ENCODE measurements at regions not wholly inside any gene's neighbourhood (a gene's known extent, or its start where the extent isn't known, plus 50 kb on each side); places are given as distances from the start of the nearest gene placed in this dataset.

GRCh38 chr4:71202705-71203104 lies 136.1 kb upstream of the SLC4A4 start:
- Histone ChIP-seq H3K9me3 (ENCODE audit: control insufficient read depth in 2 of 2, insufficient read depth in 1 of 2, low read depth in 1 of 2, low read length in 1 of 2) (no peaks in the 10 kb centered on the region), H3K36me3 (ENCODE audit: control insufficient read depth in 3 of 3, insufficient read depth in 2 of 3, low read depth in 1 of 3, low read length in 3 of 3) (no peaks in the 10 kb centered on the region), H3K4me3 (ENCODE audit: low read depth in 1 of 3, low read length in 3 of 3) (no peak overlapping the region), H3K4me1 (ENCODE audit: control insufficient read depth in 3 of 3, insufficient read depth in 2 of 3, low read depth in 1 of 3, low read length in 2 of 3) (peaks cover 0 to 20% (median 2%) of the 10 kb centered on the region in 3 donors), H3K27me3 (ENCODE audit: control insufficient read depth in 3 of 3, insufficient read depth in 3 of 3, low read length in 3 of 3) (no peaks in the 10 kb centered on the region), H3K27ac (ENCODE audit: low read depth in 1 of 3, low read length in 2 of 3) (no peak overlapping the region)
- FAIRE-seq: no peak
- WGBS, 3 donors: 72 to 85% (median 74%) methylated on average over 2 of the region's 2 CpGs
- no peak for DNase-seq

- Histone ChIP-seq H3K27ac (ENCODE audit: low read depth in 1 of 3, low read length in 2 of 3) (no peak overlapping the region), H3K9me3 (ENCODE audit: control insufficient read depth in 2 of 2, insufficient read depth in 1 of 2, low read depth in 1 of 2, low read length in 1 of 2) (no peaks in the 10 kb centered on the region), H3K4me3 (ENCODE audit: low read depth in 1 of 3, low read length in 3 of 3) (no peak overlapping the region), H3K27me3 (ENCODE audit: control insufficient read depth in 3 of 3, insufficient read depth in 3 of 3, low read length in 3 of 3) (no peaks in the 10 kb centered on the region), H3K36me3 (ENCODE audit: control insufficient read depth in 3 of 3, insufficient read depth in 2 of 3, low read depth in 1 of 3, low read length in 3 of 3) (no peaks in the 10 kb centered on the region), H3K4me1 (ENCODE audit: control insufficient read depth in 3 of 3, insufficient read depth in 2 of 3, low read depth in 1 of 3, low read length in 2 of 3) (peaks cover 0 to 17% (median 2%) of the 10 kb centered on the region in 3 donors)
- 64 to 88% (median 84%) methylated on average over 2 of the region's 2 CpGs for WGBS, 3 donors
- FAIRE-seq (no peak), DNase-seq (no peak)
Measured at GRCh38 chr4:71204056-71204455, 134.8 kb upstream of the SLC4A4 start.

DNA sequence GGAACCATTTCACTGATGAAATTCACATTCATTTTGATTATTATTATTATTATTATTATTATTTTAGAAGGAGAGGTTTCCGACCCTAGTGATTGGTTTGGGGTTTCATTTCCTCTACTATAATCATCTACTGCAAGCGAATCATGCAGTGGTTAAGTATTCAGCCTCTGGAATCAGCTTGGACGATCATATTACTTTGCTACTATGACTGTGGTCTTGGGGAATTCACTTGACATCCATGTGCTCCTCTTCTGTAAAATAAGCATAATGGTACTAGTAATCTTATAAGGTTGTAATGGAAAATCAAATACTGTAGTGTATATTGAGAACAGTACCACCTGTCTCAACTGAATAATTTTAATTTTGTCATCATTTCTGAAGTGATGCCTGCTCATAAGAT lies 132.1 kb upstream of the SLC4A4 start:
- 87 to 97% (median 93%) methylated on average over 3 of the region's 3 CpGs for WGBS, 3 donors

GRCh38 chr4:71209161-71209560 lies 129.7 kb upstream of the SLC4A4 start:
- Histone ChIP-seq H3K4me1 (ENCODE audit: control insufficient read depth in 3 of 3, insufficient read depth in 2 of 3, low read depth in 1 of 3, low read length in 2 of 3) (peaks cover 0 to 13% (median 0%) of the 10 kb centered on the region in 3 donors), H3K36me3 (ENCODE audit: control insufficient read depth in 3 of 3, insufficient read depth in 2 of 3, low read depth in 1 of 3, low read length in 3 of 3) (no peaks in the 10 kb centered on the region), H3K9me3 (ENCODE audit: control insufficient read depth in 2 of 2, insufficient read depth in 1 of 2, low read depth in 1 of 2, low read length in 1 of 2) (peaks cover 0 to 6% of the 10 kb centered on the region in 2 donors), H3K27me3 (ENCODE audit: control insufficient read depth in 3 of 3, insufficient read depth in 3 of 3, low read length in 3 of 3) (no peaks in the 10 kb centered on the region), H3K27ac (ENCODE audit: low read depth in 1 of 3, low read length in 2 of 3) (no peak overlapping the region), H3K4me3 (ENCODE audit: low read depth in 1 of 3, low read length in 3 of 3) (no peak overlapping the region)
- no peak for DNase-seq
- no peak for FAIRE-seq

More for the DNA sequence above, 132.1 kb upstream of the SLC4A4 start:
- no peaks in the 10 kb centered on the region for H3K27me3 ChIP-seq (ENCODE audit: control insufficient read depth in 3 of 3, insufficient read depth in 3 of 3, low read length in 3 of 3)
- DNase-seq: no peak
- H3K4me1 ChIP-seq (ENCODE audit: control insufficient read depth in 3 of 3, insufficient read depth in 2 of 3, low read depth in 1 of 3, low read length in 2 of 3): peaks cover 0 to 5% (median 0%) of the 10 kb centered on the region in 3 donors
- H3K36me3 ChIP-seq (ENCODE audit: control insufficient read depth in 3 of 3, insufficient read depth in 2 of 3, low read depth in 1 of 3, low read length in 3 of 3): no peaks in the 10 kb centered on the region
- H3K4me3 ChIP-seq (ENCODE audit: low read depth in 1 of 3, low read length in 3 of 3): no peak overlapping the region
- H3K27ac ChIP-seq (ENCODE audit: low read depth in 1 of 3, low read length in 2 of 3): no peak overlapping the region
- FAIRE-seq: no peak
- H3K9me3 ChIP-seq (ENCODE audit: control insufficient read depth in 2 of 2, insufficient read depth in 1 of 2, low read depth in 1 of 2, low read length in 1 of 2): no peaks in the 10 kb centered on the region

DNA sequence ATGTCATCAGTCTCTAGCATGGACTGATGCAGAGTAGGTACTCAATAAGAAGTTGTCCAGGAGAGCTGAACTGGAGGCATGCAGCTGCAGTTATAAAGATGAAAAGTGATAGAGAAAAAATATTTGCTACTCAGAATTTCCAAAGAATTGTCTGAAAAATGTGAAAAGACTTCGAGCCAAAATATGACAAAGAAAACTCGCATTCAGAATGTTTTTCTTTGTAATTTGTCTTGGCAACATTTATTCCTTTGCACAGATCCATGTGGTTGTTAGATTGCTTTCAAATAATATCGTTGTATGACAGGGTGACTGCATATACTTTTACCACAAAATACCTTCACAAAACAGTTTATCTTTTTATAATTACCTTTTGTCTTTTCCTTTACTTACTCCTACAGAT lies 128.0 kb upstream of the SLC4A4 start:
- Histone ChIP-seq H3K9me3 (ENCODE audit: control insufficient read depth in 2 of 2, insufficient read depth in 1 of 2, low read depth in 1 of 2, low read length in 1 of 2) (peaks cover 0 to 6% of the 10 kb centered on the region in 2 donors), H3K4me1 (ENCODE audit: control insufficient read depth in 3 of 3, insufficient read depth in 2 of 3, low read depth in 1 of 3, low read length in 2 of 3) (peaks cover 0 to 13% (median 0%) of the 10 kb centered on the region in 3 donors), H3K27me3 (ENCODE audit: control insufficient read depth in 3 of 3, insufficient read depth in 3 of 3, low read length in 3 of 3) (no peaks in the 10 kb centered on the region), H3K4me3 (ENCODE audit: low read depth in 1 of 3, low read length in 3 of 3) (no peak overlapping the region), H3K27ac (ENCODE audit: low read depth in 1 of 3, low read length in 2 of 3) (no peak overlapping the region), H3K36me3 (ENCODE audit: control insufficient read depth in 3 of 3, insufficient read depth in 2 of 3, low read depth in 1 of 3, low read length in 3 of 3) (no peaks in the 10 kb centered on the region)
- FAIRE-seq: no peak
- DNase-seq: no peak
- 66 to 76% (median 67%) methylated on average over 3 of the region's 3 CpGs for WGBS, 3 donors

GRCh38 chr4:71211748-71212147 lies 127.1 kb upstream of the SLC4A4 start:
- Histone ChIP-seq H3K27me3 (ENCODE audit: control insufficient read depth in 3 of 3, insufficient read depth in 3 of 3, low read length in 3 of 3) (no peaks in the 10 kb centered on the region), H3K27ac (ENCODE audit: low read depth in 1 of 3, low read length in 2 of 3) (peak overlapping the region in 1 of 3 donors; percentile 49), H3K4me1 (ENCODE audit: control insufficient read depth in 3 of 3, insufficient read depth in 2 of 3, low read depth in 1 of 3, low read length in 2 of 3) (peaks cover 0 to 13% (median 2%) of the 10 kb centered on the region in 3 donors), H3K9me3 (ENCODE audit: control insufficient read depth in 2 of 2, insufficient read depth in 1 of 2, low read depth in 1 of 2, low read length in 1 of 2) (peaks cover 0 to 6% of the 10 kb centered on the region in 2 donors), H3K36me3 (ENCODE audit: control insufficient read depth in 3 of 3, insufficient read depth in 2 of 3, low read depth in 1 of 3, low read length in 3 of 3) (no peaks in the 10 kb centered on the region), H3K4me3 (ENCODE audit: low read depth in 1 of 3, low read length in 3 of 3) (no peak overlapping the region)
- no peak for FAIRE-seq
- 19 to 72% (median 42%) methylated on average over 3 of the region's 3 CpGs for whole genome bisulfite sequencing, 3 donors
- peak; percentile 57 to 84 for DNase-seq

- Histone ChIP-seq H3K27ac (ENCODE audit: low read depth in 1 of 3, low read length in 2 of 3) (peak overlapping the region in 1 of 3 donors; percentile 49), H3K36me3 (ENCODE audit: control insufficient read depth in 3 of 3, insufficient read depth in 2 of 3, low read depth in 1 of 3, low read length in 3 of 3) (no peaks in the 10 kb centered on the region), H3K4me3 (ENCODE audit: low read depth in 1 of 3, low read length in 3 of 3) (no peak overlapping the region), H3K4me1 (ENCODE audit: control insufficient read depth in 3 of 3, insufficient read depth in 2 of 3, low read depth in 1 of 3, low read length in 2 of 3) (peaks cover 0 to 13% (median 2%) of the 10 kb centered on the region in 3 donors), H3K9me3 (ENCODE audit: control insufficient read depth in 2 of 2, insufficient read depth in 1 of 2, low read depth in 1 of 2, low read length in 1 of 2) (peaks cover 0 to 6% of the 10 kb centered on the region in 2 donors), H3K27me3 (ENCODE audit: control insufficient read depth in 3 of 3, insufficient read depth in 3 of 3, low read length in 3 of 3) (no peaks in the 10 kb centered on the region)
- 86 to 87% (median 87%) methylated on average over 1 of the region's 1 CpG for WGBS, 3 donors
- DNase-seq (no peak), FAIRE-seq (no peak)
Measured at GRCh38 chr4:71212216-71212615, 126.6 kb upstream of the SLC4A4 start.

DNA sequence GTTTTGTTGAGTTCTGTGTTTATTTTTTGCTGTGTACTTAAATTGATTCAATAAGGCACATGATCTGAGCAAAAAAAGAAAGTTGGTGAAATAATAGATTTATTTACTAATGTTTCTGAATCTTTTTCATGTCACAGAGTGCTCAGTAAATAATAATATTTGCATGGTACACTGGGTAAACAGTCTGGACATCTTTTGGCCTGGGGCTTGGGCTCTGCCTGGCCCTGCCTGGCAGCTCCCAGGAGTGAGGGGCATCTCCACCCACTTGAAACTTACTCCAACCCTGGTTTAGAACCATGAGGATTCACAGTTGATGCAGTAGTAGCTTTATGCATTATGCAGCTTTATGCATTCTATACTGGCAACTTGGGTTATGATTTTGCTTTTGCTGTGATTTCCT lies 124.2 kb upstream of the SLC4A4 start:
- peaks cover 0 to 10% (median 2%) of the 10 kb centered on the region in 3 donors for H3K4me1 ChIP-seq (ENCODE audit: control insufficient read depth in 3 of 3, insufficient read depth in 2 of 3, low read depth in 1 of 3, low read length in 2 of 3)
- peaks cover 0 to 6% of the 10 kb centered on the region in 2 donors for H3K9me3 ChIP-seq (ENCODE audit: control insufficient read depth in 2 of 2, insufficient read depth in 1 of 2, low read depth in 1 of 2, low read length in 1 of 2)
- FAIRE-seq: no peak
- H3K27ac ChIP-seq (ENCODE audit: low read depth in 1 of 3, low read length in 2 of 3): no peak overlapping the region
- no peaks in the 10 kb centered on the region for H3K36me3 ChIP-seq (ENCODE audit: control insufficient read depth in 3 of 3, insufficient read depth in 2 of 3, low read depth in 1 of 3, low read length in 3 of 3)
- no peak overlapping the region for H3K4me3 ChIP-seq (ENCODE audit: low read depth in 1 of 3, low read length in 3 of 3)
- no peaks in the 10 kb centered on the region for H3K27me3 ChIP-seq (ENCODE audit: control insufficient read depth in 3 of 3, insufficient read depth in 3 of 3, low read length in 3 of 3)
- DNase-seq: no peak

- no peak for FAIRE-seq
- Histone ChIP-seq H3K36me3 (ENCODE audit: control insufficient read depth in 3 of 3, insufficient read depth in 2 of 3, low read depth in 1 of 3, low read length in 3 of 3) (no peaks in the 10 kb centered on the region), H3K4me3 (ENCODE audit: low read depth in 1 of 3, low read length in 3 of 3) (no peak overlapping the region), H3K4me1 (ENCODE audit: control insufficient read depth in 3 of 3, insufficient read depth in 2 of 3, low read depth in 1 of 3, low read length in 2 of 3) (peaks cover 0 to 10% (median 2%) of the 10 kb centered on the region in 3 donors), H3K27ac (ENCODE audit: low read depth in 1 of 3, low read length in 2 of 3) (no peak overlapping the region), H3K27me3 (ENCODE audit: control insufficient read depth in 3 of 3, insufficient read depth in 3 of 3, low read length in 3 of 3) (no peaks in the 10 kb centered on the region), H3K9me3 (ENCODE audit: control insufficient read depth in 2 of 2, insufficient read depth in 1 of 2, low read depth in 1 of 2, low read length in 1 of 2) (peaks cover 0 to 6% of the 10 kb centered on the region in 2 donors)
- 87 to 95% (median 87%) methylated on average over 5 of the region's 5 CpGs for WGBS, 3 donors
- DNase-seq: no peak
Measured at GRCh38 chr4:71216316-71216959, 122.4 kb upstream of the SLC4A4 start.

Measured in small intestine (tissue), 7 donors.